ENCODE measurements at regions not wholly inside any gene's neighbourhood (a gene's known extent, or its start where the extent isn't known, plus 50 kb on each side); places are given as distances from the start of the nearest gene placed in this dataset.

- Histone ChIP-seq H3K36me3 (no peaks in the 10 kb centered on the region), H3K4me3 (no peak overlapping the region), H3K27me3 (no peaks in the 10 kb centered on the region), H3K27ac (no peak overlapping the region), H3K9me3 (peaks cover 0 to 10% (median 0%) of the 10 kb centered on the region in 4 donors), H3K4me1 (no peaks in the 10 kb centered on the region)
- DNase-seq (ENCODE audit: low spot score in 2 of 2): no peak
- 30 to 31% methylated on average over 7 of the region's 7 CpGs for WGBS, 2 donors
- TF ChIP-seq CTCF (IDR thresholded peaks at IDR 0.05): no peak
- no peak for TF ChIP-seq EP300 (IDR thresholded peaks at IDR 0.05)
- TF ChIP-seq POLR2A (IDR thresholded peaks at IDR 0.05): no peak
These were observed 58.4 kb upstream of the RAPGEF1 start for GRCh38 chr9:131798246-131798645.

- Histone ChIP-seq H3K27ac (no peak overlapping the region), H3K27me3 (no peaks in the 10 kb centered on the region), H3K36me3 (no peaks in the 10 kb centered on the region), H3K9me3 (peaks cover 0 to 16% (median 0%) of the 10 kb centered on the region in 4 donors), H3K4me3 (no peak overlapping the region), H3K4me1 (no peaks in the 10 kb centered on the region)
- no peak for DNase-seq (ENCODE audit: low spot score in 2 of 2)
- TF ChIP-seq EP300 (IDR thresholded peaks at IDR 0.05): no peak
- WGBS, 2 donors: 49 to 51% methylated on average over 15 of the region's 15 CpGs
These were observed 54.5 kb upstream of the RAPGEF1 start for GRCh38 chr9:131794393-131794792.

- Histone ChIP-seq H3K9me3 (peaks cover 0 to 14% (median 0%) of the 10 kb centered on the region in 4 donors), H3K4me3 (no peak overlapping the region), H3K27ac (no peak overlapping the region), H3K27me3 (peaks cover 0 to 21% of the 10 kb centered on the region in 2 donors), H3K36me3 (no peaks in the 10 kb centered on the region), H3K4me1 (no peaks in the 10 kb centered on the region)
- no peak for DNase-seq (ENCODE audit: low spot score in 2 of 2)
- TF ChIP-seq POLR2A (IDR thresholded peaks at IDR 0.05): no peak
- no peak for TF ChIP-seq CTCF (IDR thresholded peaks at IDR 0.05)
- TF ChIP-seq EP300 (IDR thresholded peaks at IDR 0.05): no peak
- 81 to 84% methylated on average over 15 to 23 of the region's 23 CpGs for WGBS, 2 donors
These were observed 51.8 kb upstream of the RAPGEF1 start for GRCh38 chr9:131791542-131792254.

Measured in tibial nerve (tissue), 4 donors.